ENCODE measurements at regions not wholly inside any gene's neighbourhood (a gene's known extent, or its start where the extent isn't known, plus 50 kb on each side); places are given as distances from the start of the nearest gene placed in this dataset.

- Mint-ChIP-seq H3K4me3 (ENCODE audit: unreplicated experiment) (no peak overlapping the region), H3K27me3 (ENCODE audit: unreplicated experiment) (no peaks in the 10 kb centered on the region), H3K4me1 (ENCODE audit: unreplicated experiment) (peaks cover 18% of the 10 kb centered on the region), H3K36me3 (ENCODE audit: unreplicated experiment) (no peaks in the 10 kb centered on the region), H3K27ac (ENCODE audit: unreplicated experiment) (peak overlapping the region; percentile 68), H3K9me3 (ENCODE audit: unreplicated experiment) (no peaks in the 10 kb centered on the region)
- TF ChIP-seq, protein P1, sequence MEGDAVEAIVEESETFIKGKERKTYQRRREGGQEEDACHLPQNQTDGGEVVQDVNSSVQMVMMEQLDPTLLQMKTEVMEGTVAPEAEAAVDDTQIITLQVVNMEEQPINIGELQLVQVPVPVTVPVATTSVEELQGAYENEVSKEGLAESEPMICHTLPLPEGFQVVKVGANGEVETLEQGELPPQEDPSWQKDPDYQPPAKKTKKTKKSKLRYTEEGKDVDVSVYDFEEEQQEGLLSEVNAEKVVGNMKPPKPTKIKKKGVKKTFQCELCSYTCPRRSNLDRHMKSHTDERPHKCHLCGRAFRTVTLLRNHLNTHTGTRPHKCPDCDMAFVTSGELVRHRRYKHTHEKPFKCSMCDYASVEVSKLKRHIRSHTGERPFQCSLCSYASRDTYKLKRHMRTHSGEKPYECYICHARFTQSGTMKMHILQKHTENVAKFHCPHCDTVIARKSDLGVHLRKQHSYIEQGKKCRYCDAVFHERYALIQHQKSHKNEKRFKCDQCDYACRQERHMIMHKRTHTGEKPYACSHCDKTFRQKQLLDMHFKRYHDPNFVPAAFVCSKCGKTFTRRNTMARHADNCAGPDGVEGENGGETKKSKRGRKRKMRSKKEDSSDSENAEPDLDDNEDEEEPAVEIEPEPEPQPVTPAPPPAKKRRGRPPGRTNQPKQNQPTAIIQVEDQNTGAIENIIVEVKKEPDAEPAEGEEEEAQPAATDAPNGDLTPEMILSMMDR (IDR thresholded peaks at IDR 0.05) = no peak
- no peak for DNase-seq (ENCODE audit: extremely low spot score, unreplicated experiment)
Measured at GRCh38 chr13:50400035-50400726, 384.9 kb downstream of the KCNRG start.

- H3K4me1 Mint-ChIP-seq (ENCODE audit: unreplicated experiment) = peaks cover 18% of the 10 kb centered on the region
- no peaks in the 10 kb centered on the region for H3K36me3 Mint-ChIP-seq (ENCODE audit: unreplicated experiment)
- peak overlapping the region; percentile 13 for H3K27ac Mint-ChIP-seq (ENCODE audit: unreplicated experiment)
- DNase-seq (ENCODE audit: extremely low spot score, unreplicated experiment) = no peak
- no peak overlapping the region for H3K4me3 Mint-ChIP-seq (ENCODE audit: unreplicated experiment)
- TF ChIP-seq, protein P1 (IDR thresholded peaks at IDR 0.05) = no peak
- no peaks in the 10 kb centered on the region for H3K9me3 Mint-ChIP-seq (ENCODE audit: unreplicated experiment)
- H3K27me3 Mint-ChIP-seq (ENCODE audit: unreplicated experiment) = no peaks in the 10 kb centered on the region
Measured at GRCh38 chr13:50401049-50401505, 385.8 kb downstream of the KCNRG start.

DNA sequence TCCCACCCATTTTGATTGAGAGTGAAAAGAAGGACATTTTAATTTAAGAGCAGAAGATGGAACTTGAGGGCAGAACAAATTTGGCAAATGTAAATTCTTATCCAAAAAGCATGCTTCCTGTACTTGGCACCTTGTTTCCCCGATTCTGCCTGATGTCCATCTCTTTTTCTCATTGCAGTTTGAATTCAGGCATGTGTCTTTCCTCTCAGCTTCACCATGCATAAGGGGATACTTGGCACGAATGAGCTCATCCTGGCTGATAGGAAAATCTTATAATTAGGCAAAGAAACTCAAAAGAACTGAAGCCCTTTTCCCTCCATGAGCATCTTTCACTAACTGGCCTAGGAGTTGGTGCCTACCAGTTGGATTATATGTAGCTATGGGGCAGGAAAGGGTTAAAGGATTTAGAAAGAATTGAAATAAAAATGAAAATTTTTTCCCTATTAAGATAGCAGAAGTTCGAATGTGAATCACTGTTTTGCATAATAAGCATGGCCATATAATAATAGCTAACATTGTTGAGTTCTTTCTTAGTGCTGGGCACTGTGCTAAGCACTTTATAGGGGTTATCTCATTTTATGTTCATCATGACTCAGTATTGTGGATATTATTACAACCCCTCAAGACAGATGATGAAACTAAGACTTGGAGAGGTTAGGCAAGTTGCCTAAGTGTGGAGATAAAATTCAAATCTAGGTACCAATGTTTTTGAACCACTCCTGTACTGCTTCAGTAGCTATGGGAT, 386.6 kb downstream of the KCNRG start:
- DNase-seq (ENCODE audit: extremely low spot score, unreplicated experiment) = no peak
- Mint-ChIP-seq H3K4me3 (ENCODE audit: unreplicated experiment) (no peak overlapping the region), H3K27ac (ENCODE audit: unreplicated experiment) (no peak overlapping the region), H3K27me3 (ENCODE audit: unreplicated experiment) (no peaks in the 10 kb centered on the region), H3K36me3 (ENCODE audit: unreplicated experiment) (no peaks in the 10 kb centered on the region), H3K9me3 (ENCODE audit: unreplicated experiment) (no peaks in the 10 kb centered on the region), H3K4me1 (ENCODE audit: unreplicated experiment) (peaks cover 18% of the 10 kb centered on the region)
- TF ChIP-seq, protein P1 (IDR thresholded peaks at IDR 0.05) = no peak

GRCh38 chr13:50403311-50403710, 388.1 kb downstream of the KCNRG start:
- TF ChIP-seq, protein P1 (IDR thresholded peaks at IDR 0.05) = no peak
- Mint-ChIP-seq H3K36me3 (ENCODE audit: unreplicated experiment) (no peaks in the 10 kb centered on the region), H3K4me1 (ENCODE audit: unreplicated experiment) (peaks cover 18% of the 10 kb centered on the region), H3K4me3 (ENCODE audit: unreplicated experiment) (no peak overlapping the region), H3K27me3 (ENCODE audit: unreplicated experiment) (no peaks in the 10 kb centered on the region), H3K9me3 (ENCODE audit: unreplicated experiment) (no peaks in the 10 kb centered on the region), H3K27ac (ENCODE audit: unreplicated experiment) (no peak overlapping the region)
- no peak for DNase-seq (ENCODE audit: extremely low spot score, unreplicated experiment)

- H3K27ac Mint-ChIP-seq (ENCODE audit: unreplicated experiment) = no peak overlapping the region
- H3K4me1 Mint-ChIP-seq (ENCODE audit: unreplicated experiment) = peaks cover 18% of the 10 kb centered on the region
- TF ChIP-seq, protein P1 (IDR thresholded peaks at IDR 0.05) = no peak
- no peaks in the 10 kb centered on the region for H3K27me3 Mint-ChIP-seq (ENCODE audit: unreplicated experiment)
- no peak for DNase-seq (ENCODE audit: extremely low spot score, unreplicated experiment)
- no peak overlapping the region for H3K4me3 Mint-ChIP-seq (ENCODE audit: unreplicated experiment)
- H3K36me3 Mint-ChIP-seq (ENCODE audit: unreplicated experiment) = no peaks in the 10 kb centered on the region
- no peaks in the 10 kb centered on the region for H3K9me3 Mint-ChIP-seq (ENCODE audit: unreplicated experiment)
Measured at GRCh38 chr13:50404116-50404515, 388.9 kb downstream of the KCNRG start.
